ENCODE measurements at regions not wholly inside any gene's neighbourhood (a gene's known extent, or its start where the extent isn't known, plus 50 kb on each side); places are given as distances from the start of the nearest gene placed in this dataset.

- no peak for DNase-seq
- no peak overlapping the region for H3K9ac ChIP-seq (ENCODE audit: extremely low read depth, low read length, poor library complexity, severe bottlenecking)
- Mint-ChIP-seq H3K36me3 (ENCODE audit: low read depth) (no peaks in the 10 kb centered on the region), H3K4me3 (no peak overlapping the region), H3K9me3 (no peaks in the 10 kb centered on the region), H3K4me1 (peaks cover 4% of the 10 kb centered on the region), H3K27me3 (ENCODE audit: insufficient read depth) (no peaks in the 10 kb centered on the region), H3K27ac (no peak overlapping the region)
- H3K36me3 ChIP-seq (ENCODE audit: control insufficient read depth, insufficient read depth, low read length) = no peaks in the 10 kb centered on the region
- no peaks in the 10 kb centered on the region for H3K9me3 ChIP-seq (ENCODE audit: control insufficient read depth, low read length)
- WGBS, 2 experiments (ENCODE audit: insufficient coverage in 1 of 2, insufficient read length in 1 of 2) = 89% methylated on average over 5 of the region's 5 CpGs; no CpG with 5 or more reads in 1 of the 2 experiments
- no peak overlapping the region for H3K4me3 ChIP-seq (ENCODE audit: low read length)
- no peak for TF ChIP-seq CTCF (conservative IDR thresholded peaks at IDR 0.05)
- no peak overlapping the region for H3K27ac ChIP-seq (ENCODE audit: low read depth, low read length)
- H3K27me3 ChIP-seq (ENCODE audit: control insufficient read depth, insufficient read depth, low read length, poor library complexity, severe bottlenecking) = no peaks in the 10 kb centered on the region
- no peaks in the 10 kb centered on the region for H3K4me1 ChIP-seq (ENCODE audit: control insufficient read depth, insufficient read depth, low read length)
These were observed 771.1 kb upstream of the FANCL start for GRCh38 chr2:59012234-59012633.

GRCh38 chr2:59008950-59009349, 767.8 kb upstream of the FANCL start:
- no peaks in the 10 kb centered on the region for H3K36me3 Mint-ChIP-seq (ENCODE audit: low read depth)
- Histone ChIP-seq H3K27me3 (ENCODE audit: control insufficient read depth, insufficient read depth, low read length, poor library complexity, severe bottlenecking) (no peaks in the 10 kb centered on the region), H3K4me3 (ENCODE audit: low read length) (no peak overlapping the region), H3K36me3 (ENCODE audit: control insufficient read depth, insufficient read depth, low read length) (no peaks in the 10 kb centered on the region), H3K9ac (ENCODE audit: extremely low read depth, low read length, poor library complexity, severe bottlenecking) (no peak overlapping the region), H3K9me3 (ENCODE audit: control insufficient read depth, low read length) (no peaks in the 10 kb centered on the region), H3K27ac (ENCODE audit: low read depth, low read length) (no peak overlapping the region), H3K4me1 (ENCODE audit: control insufficient read depth, insufficient read depth, low read length) (peaks cover 8% of the 10 kb centered on the region)
- TF ChIP-seq CTCF (conservative IDR thresholded peaks at IDR 0.05) = no peak
- no peaks in the 10 kb centered on the region for H3K27me3 Mint-ChIP-seq (ENCODE audit: insufficient read depth)
- no peak overlapping the region for H3K27ac Mint-ChIP-seq
- no peak for DNase-seq
- no peak overlapping the region for H3K4me3 Mint-ChIP-seq
- H3K4me1 Mint-ChIP-seq = peaks cover 27% of the 10 kb centered on the region
- no peaks in the 10 kb centered on the region for H3K9me3 Mint-ChIP-seq

GRCh38 chr2:59005836-59006615, 764.9 kb upstream of the FANCL start:
- Mint-ChIP-seq H3K36me3 (ENCODE audit: low read depth) (no peaks in the 10 kb centered on the region), H3K27me3 (ENCODE audit: insufficient read depth) (no peaks in the 10 kb centered on the region), H3K9me3 (no peaks in the 10 kb centered on the region), H3K4me1 (peaks cover 24% of the 10 kb centered on the region), H3K4me3 (no peak overlapping the region), H3K27ac (no peak overlapping the region)
- H3K27ac ChIP-seq (ENCODE audit: low read depth, low read length) = no peak overlapping the region
- H3K9me3 ChIP-seq (ENCODE audit: control insufficient read depth, low read length) = no peaks in the 10 kb centered on the region
- H3K4me1 ChIP-seq (ENCODE audit: control insufficient read depth, insufficient read depth, low read length) = peaks cover 10% of the 10 kb centered on the region
- no peaks in the 10 kb centered on the region for H3K36me3 ChIP-seq (ENCODE audit: control insufficient read depth, insufficient read depth, low read length)
- no peak overlapping the region for H3K9ac ChIP-seq (ENCODE audit: extremely low read depth, low read length, poor library complexity, severe bottlenecking)
- 51 to 80% methylated on average over 1 to 5 of the region's 5 CpGs for WGBS, 2 experiments (ENCODE audit: insufficient coverage in 1 of 2, insufficient read length in 1 of 2)
- no peak overlapping the region for H3K4me3 ChIP-seq (ENCODE audit: low read length)
- no peak for TF ChIP-seq CTCF (conservative IDR thresholded peaks at IDR 0.05)
- no peaks in the 10 kb centered on the region for H3K27me3 ChIP-seq (ENCODE audit: control insufficient read depth, insufficient read depth, low read length, poor library complexity, severe bottlenecking)
- DNase-seq = peak; percentile 83

All from endodermal cell (in vitro differentiated cells).